IMR-90 (cell line): ENCODE measurements at regions not wholly inside any gene's neighbourhood (a gene's known extent, or its start where the extent isn't known, plus 50 kb on each side); places are given as distances from the start of the nearest gene placed in this dataset.

ENCODE experiments used
- ATAC-seq: fragments of 200-7000 bp; cut with Tn5 transposase; 2 replicates; pipeline ENCODE4 v1.9.1; 2020; ENCODE audit warnings: low read depth, mild to moderate bottlenecking, moderate library complexity
- BruUV-seq: library from RNA; stranded (reverse); fragments of 400-500 nt; replicated peaks from 2 replicates; lab custom pipeline; 2021; lab: Mats Ljungman, UMichigan
- CTCF ChIA-PET: fragments of 300-600 bp; formaldehyde crosslinking; extraction: SDS; loops from one replicate; lab custom pipeline; 2021; ENCODE audit warnings: antibody characterized with exemption; lab: Yijun Ruan, JAX
- POLR2A ChIA-PET: fragments of 300-600 bp; sonication (Branson Sonifier 250); formaldehyde crosslinking; loops from one replicate; lab custom pipeline; 2022; ENCODE audit warnings: antibody characterized with exemption; ENCODE audit not compliant: unreplicated experiment; lab: Charles Lee
- DNase-seq: peaks from one replicate; pipeline ENCODE4 v3.0.0; 2013
- H2AFZ ChIP-seq: replicated peaks from 2 replicates; pipeline ENCODE3; 2013; ENCODE audit warnings: low read length, mild to moderate bottlenecking; ENCODE audit not compliant: poor library complexity
- H2AK5ac ChIP-seq: 2 replicates; pipeline ENCODE4 v1.6.1; 2013; ENCODE audit warnings: low read depth, low read length, inconsistent platforms
- H2AK9ac ChIP-seq: replicated peaks from 2 replicates; pipeline ENCODE3; 2013; ENCODE audit warnings: mild to moderate bottlenecking, low read depth, low read length, moderate library complexity; ENCODE audit not compliant: poor library complexity
- H2BK120ac ChIP-seq: 2 replicates; pipeline ENCODE4 v1.6.1; 2013; ENCODE audit warnings: low read depth, low read length, inconsistent platforms
- H2BK15ac ChIP-seq: 3 replicates; pipeline ENCODE4 v1.6.1; 2013; ENCODE audit warnings: low read depth, low read length, inconsistent platforms
- H2BK20ac ChIP-seq: 2 replicates; pipeline ENCODE4 v1.6.1; 2013; ENCODE audit warnings: low read depth, mild to moderate bottlenecking, inconsistent platforms, low read length, moderate library complexity
- H2BK5ac ChIP-seq: 2 replicates; pipeline ENCODE4 v1.6.1; 2013; ENCODE audit warnings: mild to moderate bottlenecking, low read depth, low read length, inconsistent platforms; ENCODE audit not compliant: poor library complexity, severe bottlenecking
- H3K14ac ChIP-seq: replicated peaks from 2 replicates; pipeline ENCODE4 v1.6.1; 2013; ENCODE audit warnings: low read depth, low read length, inconsistent platforms
- H3K18ac ChIP-seq: 2 replicates; pipeline ENCODE4 v1.6.1; 2013; ENCODE audit warnings: low read depth, low read length, control low read depth
- H3K23ac ChIP-seq: 2 replicates; pipeline ENCODE4 v1.6.1; 2013; ENCODE audit warnings: low read depth, low read length, inconsistent platforms
- H3K27ac ChIP-seq: 2 replicates; pipeline ENCODE4 v1.5.1; 2013; ENCODE audit warnings: mild to moderate bottlenecking, control low read depth, low read length; ENCODE audit not compliant: insufficient read depth
- H3K27me3 ChIP-seq: 2 replicates; pipeline ENCODE4 v1.6.1; 2013; ENCODE audit warnings: low read length; ENCODE audit not compliant: control insufficient read depth, insufficient read depth
- H3K36me3 ChIP-seq: 2 replicates; pipeline ENCODE4 v1.6.1; 2013; ENCODE audit warnings: low read length, mixed read lengths; ENCODE audit not compliant: control insufficient read depth, insufficient read depth
- H3K4ac ChIP-seq: 2 replicates; pipeline ENCODE4 v1.6.1; 2013; ENCODE audit warnings: low read depth, low read length, inconsistent platforms
- H3K4me1 ChIP-seq: 2 replicates; pipeline ENCODE4 v1.6.1; 2013; ENCODE audit warnings: low read length, mixed read lengths; ENCODE audit not compliant: control insufficient read depth, insufficient read depth
- H3K4me2 ChIP-seq: 2 replicates; pipeline ENCODE4 v1.6.1; 2013; ENCODE audit warnings: low read depth, mild to moderate bottlenecking, control low read depth, low read length, moderate library complexity
- H3K4me3 ChIP-seq: 2 replicates; pipeline ENCODE4 v1.5.1; 2013; ENCODE audit warnings: low read depth, mild to moderate bottlenecking, control low read depth, low read length, moderate library complexity; ENCODE audit not compliant: insufficient read depth
- H3K56ac ChIP-seq: 2 replicates; pipeline ENCODE4 v1.6.1; 2013; ENCODE audit warnings: low read length, inconsistent platforms; ENCODE audit not compliant: insufficient read depth; ENCODE audit errors: extremely low read depth
- H3K79me1 ChIP-seq, 2 experiments: 2 replicates each; pipeline ENCODE4 v1.6.1; 2013; ENCODE audit warnings: low read length in 2 of 2, inconsistent platforms in 1 of 2, low read depth in 1 of 2
- H3K9ac ChIP-seq: 2 replicates; pipeline ENCODE4 v1.6.1; 2013; ENCODE audit warnings: low read depth, low read length, control low read depth
- H3K9me1 ChIP-seq: 2 replicates; pipeline ENCODE4 v1.6.1; 2013; ENCODE audit warnings: low read length, inconsistent platforms; ENCODE audit not compliant: insufficient read depth
- H3K9me3 ChIP-seq: 2 replicates; pipeline ENCODE4 v1.6.1; 2013; ENCODE audit warnings: low read length; ENCODE audit not compliant: control insufficient read depth, insufficient read depth
- H4K20me1 ChIP-seq: 2 replicates; pipeline ENCODE4 v1.6.1; 2013; ENCODE audit warnings: low read length, inconsistent platforms; ENCODE audit not compliant: insufficient read depth
- H4K5ac ChIP-seq: 2 replicates; pipeline ENCODE4 v1.6.1; 2013; ENCODE audit warnings: mild to moderate bottlenecking, low read depth, low read length, control low read depth
- H4K8ac ChIP-seq, 2 experiments: 2 replicates each; pipeline ENCODE4 v1.6.1; 2013; ENCODE audit warnings: low read depth in 2 of 2, low read length in 2 of 2, control low read depth in 1 of 2, inconsistent platforms in 1 of 2
- H4K91ac ChIP-seq: 2 replicates; pipeline ENCODE4 v1.6.1; 2013; ENCODE audit warnings: low read depth, low read length, inconsistent platforms; ENCODE audit not compliant: insufficient read depth
- BHLHE40 ChIP-seq: fragments of 150-350 bp; IDR thresholded peaks from 2 replicates; pipeline ENCODE4 v1.6.1; 2016; ENCODE audit warnings: mild to moderate bottlenecking, low read depth, low read length
- CEBPB ChIP-seq: IDR thresholded peaks from 2 replicates; pipeline ENCODE4 v1.6.1; 2012; ENCODE audit warnings: low read depth, low read length, improper control_type of control experiment
- CHD1 ChIP-seq: IDR thresholded peaks from 2 replicates; pipeline ENCODE4 v1.6.1; 2012; ENCODE audit warnings: low read depth, low read length, improper control_type of control experiment
- MAFK ChIP-seq: IDR thresholded peaks from 2 replicates; pipeline ENCODE4 v1.6.1; 2012; ENCODE audit warnings: low read depth, low read length, improper control_type of control experiment
- NFE2L2 ChIP-seq: fragments of 150-350 bp; IDR thresholded peaks from 2 replicates; pipeline ENCODE4 v1.6.1; 2016; ENCODE audit warnings: low read depth, mild to moderate bottlenecking, low read length
- POLR2A ChIP-seq: IDR thresholded peaks from 2 replicates; pipeline ENCODE4 v1.6.1; 2012; ENCODE audit warnings: mild to moderate bottlenecking, low read depth, low read length
- RCOR1 ChIP-seq: IDR thresholded peaks from 2 replicates; pipeline ENCODE4 v1.6.1; 2012; ENCODE audit warnings: mild to moderate bottlenecking, low read length, improper control_type of control experiment; ENCODE audit not compliant: insufficient replicate concordance
- RFX5 ChIP-seq: IDR thresholded peaks from 2 replicates; pipeline ENCODE4 v1.8.0; 2012; ENCODE audit warnings: low read depth, mild to moderate bottlenecking, low read length, moderate library complexity
- SMC3 ChIP-seq: fragments of 150-350 bp; IDR thresholded peaks from 2 replicates; pipeline ENCODE4 v1.6.1; 2016; ENCODE audit warnings: low read depth, mild to moderate bottlenecking, antibody characterized with exemption, low read length, moderate library complexity
- USF2 ChIP-seq: fragments of 150-350 bp; IDR thresholded peaks from 2 replicates; pipeline ENCODE4 v1.6.1; 2017; ENCODE audit warnings: mild to moderate bottlenecking, antibody characterized with exemption, low read length, low read depth
- WGBS, 2 experiments: methylation state at CpG; one replicate each; pipeline versions ENCODE4 v1.1.5 to v1.1.7; 2013; ENCODE audit warnings: missing lambda C conversion rate in 2 of 2; ENCODE audit not compliant: insufficient read length in 1 of 2; ENCODE audit errors: extremely low coverage in 2 of 2; 5-methylcytosine and 5-hydroxymethylcytosine counted together
- dilution Hi-C: fragments of 300-500 bp; cut with HindIII; formaldehyde crosslinking; loops from one replicate; pipeline ENCODE4 v1.14.3; 2018; ENCODE audit warnings: low sequenced_read_pairs; ENCODE audit not compliant: unreplicated experiment
- in situ Hi-C: fragments of 300-500 bp; cut with MboI; formaldehyde crosslinking; loops from 3 replicates; pipeline ENCODE4 v1.14.3; 2019; ENCODE audit warnings: low sequenced_read_pairs, inconsistent platforms, mixed read lengths
- intact Hi-C: fragments of 100-400 bp; cut with micrococcal nuclease; formaldehyde crosslinking; loops from 2 replicates; pipeline ENCODE4 v1.10.0; 2022

GRCh38 chr13:31029102-31029501 is 96.6 kb downstream of the TEX26 start:
- Histone ChIP-seq H3K4me1 (no peaks in the 10 kb centered on the region), H2BK20ac (no peak overlapping the region), H3K9ac (no peak overlapping the region), H3K79me1 (no peaks in the 10 kb centered on the region), H3K18ac (no peak overlapping the region), H3K36me3 (no peaks in the 10 kb centered on the region), H2AK9ac (no peak overlapping the region), H4K91ac (no peak overlapping the region), H3K4me2 (no peak overlapping the region), H3K4me3 (no peak overlapping the region), H2BK120ac (no peak overlapping the region), H3K23ac (no peak overlapping the region), H3K9me3 (peaks cover 2% of the 10 kb centered on the region; the same call in 1 of the 2 replicates), H4K20me1 (no peaks in the 10 kb centered on the region), H3K14ac (no peak overlapping the region), H3K4ac (no peak overlapping the region), H3K27ac (no peak overlapping the region), H2BK5ac (no peak overlapping the region), H2AFZ (no peak overlapping the region), H4K5ac (no peak overlapping the region), H3K9me1 (no peaks in the 10 kb centered on the region), H3K56ac (no peak overlapping the region), H4K8ac (no peak overlapping the region), H3K27me3 (peaks cover 7% of the 10 kb centered on the region), H2AK5ac (no peak overlapping the region), H2BK15ac (no peak overlapping the region)
- no TSS peak for BruUV-seq
- DNase-seq (no peak), ATAC-seq (no peak)
- intact Hi-C loops (no loop called here), in situ Hi-C loops (loop anchor here (25.0 kb wide), 2 partner anchors 392 to 892 kb away; no protein-coding TSS in a partner anchor), dilution Hi-C loops (no loop called here)
- CTCF ChIA-PET: interaction anchor here (0.6 to 1.4 kb wide), 2 partner anchors 16 to 263 kb away, joined by 3 read pairs; no protein-coding TSS in a partner anchor
- WGBS, 2 experiments: 100% methylated on average over 2 of the region's 8 CpGs; no CpG with 5 or more reads in 1 of the 2 experiments
- POLR2A ChIA-PET: interaction anchor here (0.6 kb wide), 1 partner anchor 9 kb away, joined by 3 read pairs; no protein-coding TSS in a partner anchor
- TF ChIP-seq MAFK: no peak
- TF ChIP-seq RCOR1: no peak
- TF ChIP-seq RFX5: no peak
- TF ChIP-seq CEBPB: no peak
- no peak for TF ChIP-seq BHLHE40
- no peak for TF ChIP-seq USF2
- no peak for TF ChIP-seq NFE2L2
- TF ChIP-seq POLR2A: no peak
- no peak for TF ChIP-seq CHD1
- TF ChIP-seq SMC3: no peak
